SKM-1 treated with dmso at 0.1 percent for 144 hours (cell line): ENCODE measurements at regions not wholly inside any gene's neighbourhood (a gene's known extent, or its start where the extent isn't known, plus 50 kb on each side); places are given as distances from the start of the nearest gene placed in this dataset.
"Not testable (repeated sequence)": the region's sequence is repeated elsewhere in the genome, so short reads cannot be mapped to it uniquely, and the experiment has no call there.

Source experiments
- DNase-seq: peaks from one replicate; lab custom pipeline; 2025; ENCODE audit not compliant: unreplicated experiment; lab: John Stamatoyannopoulos, UW

DNA sequence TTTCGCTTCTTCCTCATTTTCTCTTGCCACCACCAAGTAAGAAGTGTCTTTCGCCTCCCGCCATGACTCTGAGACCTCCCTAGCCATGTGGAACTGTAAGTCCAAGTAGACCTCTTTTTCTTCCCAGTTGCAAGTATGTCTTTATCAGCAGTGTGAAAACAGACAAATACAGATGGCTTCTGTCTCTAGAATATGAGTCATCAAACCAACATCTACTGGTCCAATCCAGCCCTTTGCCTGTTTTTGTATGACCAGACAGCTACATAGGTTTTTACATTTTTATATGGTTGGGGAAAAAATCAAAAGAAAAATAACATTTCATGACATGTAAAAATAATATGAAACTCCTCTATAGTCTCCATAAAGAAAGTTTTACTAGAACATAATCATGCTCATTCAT lies 118.7 kb upstream of the PTPRG start:
- DNase-seq: no peak

GRCh38 chr3:61443886-61444285 lies 117.5 kb upstream of the PTPRG start:
- no peak for DNase-seq

- DNase-seq: no peak
Observed at GRCh38 chr3:61444782-61445181, 116.6 kb upstream of the PTPRG start.

DNA sequence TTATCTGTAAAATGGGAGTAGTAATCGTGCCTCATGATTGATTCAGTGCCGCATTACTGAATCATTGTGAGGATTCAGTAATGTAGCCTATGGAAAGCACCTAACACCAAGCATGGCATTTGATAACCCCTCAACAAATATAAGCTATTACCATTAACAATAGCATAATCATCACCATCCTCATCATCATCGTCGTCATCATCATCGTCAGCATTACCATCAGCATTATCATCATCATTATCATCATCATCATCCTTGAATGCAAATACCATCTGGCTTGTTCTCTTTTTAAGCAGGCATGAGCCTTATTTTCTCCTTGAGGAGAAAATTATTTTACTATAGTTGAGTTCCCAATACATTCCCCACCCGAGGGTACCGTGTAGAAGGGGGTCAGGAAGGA lies 115.4 kb upstream of the PTPRG start:
- DNase-seq: no peak

GRCh38 chr3:61446341-61446740 lies 115.0 kb upstream of the PTPRG start:
- DNase-seq: no peak

DNA sequence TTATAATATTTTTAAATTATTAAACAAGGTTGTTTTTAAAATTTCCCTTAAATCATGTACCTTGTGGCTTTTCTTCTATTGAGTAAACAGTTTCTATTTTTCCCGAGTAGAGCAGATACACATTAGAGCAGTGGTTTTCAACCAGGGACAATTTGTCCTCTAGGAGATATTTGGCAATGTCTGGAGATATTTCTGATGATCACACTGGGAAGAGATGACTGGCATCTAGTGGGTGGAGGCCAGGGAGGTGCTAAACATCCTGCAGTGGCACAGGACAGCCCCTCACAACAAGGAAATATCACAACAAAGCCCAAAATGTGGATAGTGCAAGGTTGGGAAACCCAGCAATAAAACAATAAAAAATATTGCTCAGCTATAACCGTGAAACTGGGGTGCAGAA lies 113.0 kb upstream of the PTPRG start:
- DNase-seq: no peak

- DNase-seq: no peak
Observed at GRCh38 chr3:61449327-61450040, 111.9 kb upstream of the PTPRG start.

GRCh38 chr3:61450866-61451265 lies 110.5 kb upstream of the PTPRG start:
- DNase-seq: no peak

- DNase-seq: no peak
Observed at GRCh38 chr3:61451841-61452240, 109.5 kb upstream of the PTPRG start.

- no peak for DNase-seq
Observed at GRCh38 chr3:61452535-61453090, 108.8 kb upstream of the PTPRG start.

DNA sequence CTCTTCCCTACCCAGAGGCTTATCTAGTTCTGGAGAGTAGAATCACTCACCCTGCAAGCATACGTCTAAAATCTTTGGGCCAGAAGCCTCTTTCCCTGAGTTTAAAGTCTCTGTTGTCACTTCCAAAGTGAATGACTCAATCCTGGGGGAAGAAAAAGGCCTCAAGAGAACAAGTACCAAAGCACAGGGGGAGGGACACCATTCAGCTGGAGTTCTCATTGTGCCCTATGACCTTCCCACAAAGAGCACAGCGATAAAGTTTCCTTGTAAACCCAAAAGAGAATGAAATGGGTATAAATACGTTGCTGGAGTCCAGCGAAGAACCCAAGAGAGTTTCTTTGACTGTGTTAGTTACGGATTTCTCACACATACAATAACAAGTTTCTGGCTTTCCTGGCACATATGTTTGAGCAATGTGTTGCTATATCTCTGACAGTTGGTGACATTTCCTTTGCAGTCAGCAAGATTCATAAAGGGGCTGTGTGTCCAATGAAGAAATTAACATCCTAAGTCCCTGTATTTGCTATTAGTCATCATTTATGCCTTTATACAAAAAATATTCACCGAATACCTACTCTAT lies 107.3 kb upstream of the PTPRG start:
- DNase-seq: no peak

DNA sequence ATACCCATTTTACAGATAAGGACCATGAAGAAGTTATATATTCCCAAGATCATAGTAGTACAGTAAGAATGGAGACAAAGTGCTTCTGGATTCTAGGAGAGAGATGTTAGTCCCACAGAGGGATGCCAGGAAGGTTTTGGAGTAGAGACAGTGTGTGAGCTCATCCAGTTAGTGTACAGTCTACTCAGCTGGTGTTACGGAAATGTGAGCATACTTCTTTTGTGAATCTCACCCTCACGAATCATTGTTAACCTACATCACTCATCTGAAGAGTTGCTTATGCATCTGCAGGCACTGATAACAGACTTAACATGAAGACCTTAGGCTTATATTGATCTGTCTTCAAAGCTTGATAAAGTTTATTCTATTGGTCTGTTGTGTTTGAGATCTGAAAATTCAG lies 106.6 kb upstream of the PTPRG start:
- no peak for DNase-seq

GRCh38 chr3:61460636-61461035 lies 100.7 kb upstream of the PTPRG start:
- DNase-seq: no peak

- no peak for DNase-seq
Observed at GRCh38 chr3:61463191-61463590, 98.2 kb upstream of the PTPRG start.

DNA sequence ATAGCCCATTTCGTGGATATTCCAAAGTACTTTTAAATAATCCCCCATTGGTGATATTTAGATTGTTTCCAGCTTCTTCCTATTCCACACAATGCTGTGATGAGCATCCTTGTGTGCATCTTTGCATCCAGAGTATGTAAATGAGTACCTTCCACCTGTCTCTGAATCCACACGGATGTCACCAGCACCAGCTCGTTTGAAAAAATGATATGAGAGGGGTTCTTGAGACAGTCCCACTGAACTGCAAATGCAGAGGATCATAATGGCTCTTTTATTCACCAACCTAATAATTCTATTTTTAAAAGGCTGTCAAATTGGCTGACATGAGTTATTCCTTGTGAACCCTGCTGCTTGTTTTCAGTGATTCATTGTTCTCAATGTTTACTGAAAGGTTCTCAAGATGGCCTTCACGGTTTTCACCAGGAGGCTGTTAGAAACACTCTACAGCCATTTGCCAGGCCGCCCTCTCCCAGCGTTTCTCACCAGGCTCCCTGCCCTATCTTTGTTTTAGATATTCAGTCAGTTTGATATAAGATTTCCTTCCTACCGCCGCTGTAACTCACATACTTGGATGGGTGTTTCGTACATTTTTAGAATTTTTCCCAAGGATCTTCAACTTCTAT lies 96.7 kb upstream of the PTPRG start:
- no peak for DNase-seq

DNA sequence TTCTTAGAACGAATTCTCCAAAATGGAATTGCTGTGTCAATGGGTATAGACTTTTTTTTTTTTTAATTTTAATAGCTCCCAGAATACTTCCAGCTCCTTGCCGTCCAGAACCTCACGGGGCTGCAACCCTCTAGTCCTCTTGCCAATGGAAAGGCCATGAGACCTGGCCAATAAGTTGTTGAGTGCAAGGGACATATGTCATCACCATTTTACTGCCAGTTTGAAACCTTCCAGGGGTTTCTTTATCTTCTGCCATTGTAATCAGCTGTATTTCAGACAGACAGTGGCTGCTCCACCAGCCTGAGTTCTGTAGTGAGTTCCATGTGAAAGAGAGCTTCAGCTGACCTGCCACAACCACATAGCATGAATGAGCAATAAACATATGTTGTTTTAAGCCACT lies 95.0 kb upstream of the PTPRG start:
- DNase-seq: no peak

DNA sequence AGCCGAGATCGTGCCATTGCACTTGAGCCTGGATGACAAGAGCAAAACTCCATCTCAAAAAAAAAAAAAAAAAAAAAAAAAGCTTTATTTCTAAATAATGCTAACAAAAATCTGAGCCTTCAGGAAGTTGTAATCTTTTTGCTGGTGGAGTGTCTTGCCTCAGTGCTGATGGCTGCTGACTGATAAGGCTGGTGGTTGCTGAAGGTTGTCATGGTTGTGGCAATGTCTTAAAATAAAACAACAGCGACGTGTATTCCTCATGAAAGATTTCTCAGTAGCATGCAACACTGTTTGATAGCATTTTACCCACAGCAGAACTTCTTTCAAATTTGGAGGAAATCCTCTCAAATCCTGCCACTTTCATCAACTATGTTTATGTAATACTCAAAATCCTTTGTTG lies 77.4 kb upstream of the PTPRG start:
- DNase-seq: no peak

GRCh38 chr3:61493339-61493738 lies 68.0 kb upstream of the PTPRG start:
- no peak for DNase-seq

- DNase-seq: not testable (repeated sequence)
Observed at GRCh38 chr3:61494309-61494708, 67.1 kb upstream of the PTPRG start.

DNA sequence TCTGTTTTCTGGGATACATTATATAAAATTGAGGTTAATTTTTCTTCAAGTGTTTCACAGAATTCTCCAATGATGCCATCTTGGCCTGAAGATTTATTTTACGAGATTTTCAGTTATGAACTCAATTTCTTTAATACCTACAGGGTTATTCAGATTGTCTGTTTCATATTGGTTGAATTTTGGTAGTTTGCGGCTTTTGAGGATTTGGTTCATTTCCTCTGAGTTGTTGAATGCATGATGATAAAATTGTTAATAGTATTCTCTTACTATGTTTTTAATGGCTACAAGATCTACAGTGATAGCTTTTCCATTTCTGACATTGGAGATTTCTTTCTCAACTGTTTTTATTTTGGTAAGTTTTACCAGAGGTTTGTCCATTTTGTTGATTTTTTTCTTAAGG lies 63.9 kb upstream of the PTPRG start:
- DNase-seq: no peak

- DNase-seq: no peak
Observed at GRCh38 chr3:61505197-61505596, 56.2 kb upstream of the PTPRG start.

DNA sequence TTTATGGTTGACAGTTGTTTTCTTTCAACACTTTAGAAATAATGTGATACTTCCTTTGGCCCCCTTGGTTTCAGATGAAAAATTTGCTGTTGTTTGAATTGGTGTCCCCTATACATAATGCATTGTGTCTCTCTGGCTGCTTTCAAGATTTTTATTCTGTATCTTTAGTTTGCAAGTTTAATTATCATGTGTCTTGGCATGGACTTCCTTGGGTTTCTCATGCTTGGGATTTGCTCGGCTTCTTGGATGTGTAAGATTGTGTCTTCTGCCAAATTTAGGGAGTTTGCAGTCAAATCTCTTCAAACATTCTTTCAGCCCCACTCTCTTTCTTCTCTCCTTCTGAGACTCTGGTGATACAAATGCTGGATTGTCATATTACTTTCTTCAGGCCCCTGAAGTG lies 53.4 kb upstream of the PTPRG start:
- DNase-seq: no peak
